AG10803 (cell line): ENCODE measurements at regions not wholly inside any gene's neighbourhood (a gene's known extent, or its start where the extent isn't known, plus 50 kb on each side); places are given as distances from the start of the nearest gene placed in this dataset.
"Not testable (repeated sequence)": the region's sequence is repeated elsewhere in the genome, so short reads cannot be mapped to it uniquely, and the experiment has no call there.

Experiments used
- DNase-seq: peaks from one replicate; pipeline ENCODE4 v3.0.0; 2010; ENCODE audit warnings: low read depth
- H3K4me3 ChIP-seq: 2 replicates; pipeline ENCODE4 v1.5.1; 2011; ENCODE audit warnings: mild to moderate bottlenecking, low read length, control low read depth
- CTCF ChIP-seq: conservative IDR thresholded peaks from 2 replicates; pipeline ENCODE4 v1.5.1; 2011; ENCODE audit warnings: mild to moderate bottlenecking, low read length, control low read depth, inconsistent platforms

- no peak for DNase-seq
- no peak overlapping the region for H3K4me3 ChIP-seq
- no peak for TF ChIP-seq CTCF
Observed at GRCh38 chr10:33031171-33031570, 73.1 kb upstream of the ITGB1 start.

- H3K4me3 ChIP-seq, DNase-seq: not testable (repeated sequence)
Observed at GRCh38 chr10:33028515-33028914, 70.5 kb upstream of the ITGB1 start.

GRCh38 chr10:33027088-33027487, 69.1 kb upstream of the ITGB1 start:
- no peak for DNase-seq
- no peak for TF ChIP-seq CTCF
- H3K4me3 ChIP-seq = no peak overlapping the region

- no peak overlapping the region for H3K4me3 ChIP-seq
- no peak for TF ChIP-seq CTCF
- no peak for DNase-seq
Observed at GRCh38 chr10:33026422-33026821, 68.4 kb upstream of the ITGB1 start.

GRCh38 chr10:33025910-33026309, 67.9 kb upstream of the ITGB1 start:
- no peak overlapping the region for H3K4me3 ChIP-seq
- no peak for TF ChIP-seq CTCF
- DNase-seq = no peak

GRCh38 chr10:33025039-33025438, 67.0 kb upstream of the ITGB1 start:
- H3K4me3 ChIP-seq = no peak overlapping the region
- TF ChIP-seq CTCF = no peak
- no peak for DNase-seq

- DNase-seq = no peak
- no peak overlapping the region for H3K4me3 ChIP-seq
- no peak for TF ChIP-seq CTCF
Observed at GRCh38 chr10:33022691-33023090, 64.7 kb upstream of the ITGB1 start.

- no peak for DNase-seq
- no peak for TF ChIP-seq CTCF
- no peak overlapping the region for H3K4me3 ChIP-seq
Observed at GRCh38 chr10:33022090-33022489, 64.1 kb upstream of the ITGB1 start.
